ENCODE measurements at regions not wholly inside any gene's neighbourhood (a gene's known extent, or its start where the extent isn't known, plus 50 kb on each side); places are given as distances from the start of the nearest gene placed in this dataset.

GRCh38 chr6:105460860-105461259 lies 58.0 kb upstream of the PREP start:
- no peak for TF ChIP-seq POLR2A (IDR thresholded peaks at IDR 0.05; ENCODE audit: extremely low read depth, insufficient read length)
- TF ChIP-seq MAX (IDR thresholded peaks at IDR 0.05; ENCODE audit: low read depth, low read length): no peak
- TF ChIP-seq CTCF (IDR thresholded peaks at IDR 0.05; ENCODE audit: low read depth, low read length): no peak
- TF ChIP-seq MYC (IDR thresholded peaks at IDR 0.05; ENCODE audit: low read depth, low read length): no peak
- no peak for DNase-seq (ENCODE audit: low read depth)
- no peak overlapping the region for H3K4me3 ChIP-seq (ENCODE audit: low read depth, low read length)

GRCh38 chr6:105459864-105460263 lies 57.0 kb upstream of the PREP start:
- DNase-seq (ENCODE audit: low read depth): peak; percentile 49
- H3K4me3 ChIP-seq (ENCODE audit: low read depth, low read length): no peak overlapping the region
- 0 out of 2 replicates have a peak, but pooled peaks have one; percentile 30 for TF ChIP-seq MYC (IDR thresholded peaks at IDR 0.05; ENCODE audit: low read depth, low read length)
- TF ChIP-seq MAX (IDR thresholded peaks at IDR 0.05; ENCODE audit: low read depth, low read length): no peak

GRCh38 chr6:105459049-105459448 lies 56.2 kb upstream of the PREP start:
- no peak for DNase-seq (ENCODE audit: low read depth)
- no peak overlapping the region for H3K4me3 ChIP-seq (ENCODE audit: low read depth, low read length)
- TF ChIP-seq POLR2A (IDR thresholded peaks at IDR 0.05; ENCODE audit: extremely low read depth, insufficient read length) (no peak), MYC (IDR thresholded peaks at IDR 0.05; ENCODE audit: low read depth, low read length) (no peak), MAX (IDR thresholded peaks at IDR 0.05; ENCODE audit: low read depth, low read length) (no peak), CTCF (IDR thresholded peaks at IDR 0.05; ENCODE audit: low read depth, low read length) (no peak)

- no peak overlapping the region for H3K4me3 ChIP-seq (ENCODE audit: low read depth, low read length)
- DNase-seq (ENCODE audit: low read depth): no peak
- TF ChIP-seq CTCF (IDR thresholded peaks at IDR 0.05; ENCODE audit: low read depth, low read length) (no peak), MYC (IDR thresholded peaks at IDR 0.05; ENCODE audit: low read depth, low read length) (no peak), POLR2A (IDR thresholded peaks at IDR 0.05; ENCODE audit: extremely low read depth, insufficient read length) (no peak), MAX (IDR thresholded peaks at IDR 0.05; ENCODE audit: low read depth, low read length) (no peak)
Observed at GRCh38 chr6:105458551-105458950, 55.7 kb upstream of the PREP start.

- no peak for DNase-seq (ENCODE audit: low read depth)
- TF ChIP-seq POLR2A (IDR thresholded peaks at IDR 0.05; ENCODE audit: extremely low read depth, insufficient read length) (no peak), MAX (IDR thresholded peaks at IDR 0.05; ENCODE audit: low read depth, low read length) (no peak), CTCF (IDR thresholded peaks at IDR 0.05; ENCODE audit: low read depth, low read length) (no peak), MYC (IDR thresholded peaks at IDR 0.05; ENCODE audit: low read depth, low read length) (no peak)
- H3K4me3 ChIP-seq (ENCODE audit: low read depth, low read length): no peak overlapping the region
Observed at GRCh38 chr6:105458084-105458483, 55.2 kb upstream of the PREP start.

- DNase-seq (ENCODE audit: low read depth): no peak
- TF ChIP-seq MYC (IDR thresholded peaks at IDR 0.05; ENCODE audit: low read depth, low read length): no peak
- no peak for TF ChIP-seq CTCF (IDR thresholded peaks at IDR 0.05; ENCODE audit: low read depth, low read length)
- no peak for TF ChIP-seq MAX (IDR thresholded peaks at IDR 0.05; ENCODE audit: low read depth, low read length)
- TF ChIP-seq POLR2A (IDR thresholded peaks at IDR 0.05; ENCODE audit: extremely low read depth, insufficient read length): no peak
- H3K4me3 ChIP-seq (ENCODE audit: low read depth, low read length): no peak overlapping the region
Observed at GRCh38 chr6:105453968-105454367, 51.1 kb upstream of the PREP start.
